Suprapubic skin (tissue), 4 donors: ENCODE measurements at regions not wholly inside any gene's neighbourhood (a gene's known extent, or its start where the extent isn't known, plus 50 kb on each side); places are given as distances from the start of the nearest gene placed in this dataset.
"Not testable (repeated sequence)": the region's sequence is repeated elsewhere in the genome, so short reads cannot be mapped to it uniquely, and the experiment has no call there.

ENCODE experiments used
- DNase-seq, 2 donors: peaks; one replicate each; pipeline ENCODE4 v3.0.0-alpha.2; 2019; ENCODE audit warnings: low spot score in 2 of 2
- H3K27ac ChIP-seq: fragments of 200-600 bp; sonication (generic); one replicate; pipeline ENCODE4 v1.5.1; 2019
- H3K27me3 ChIP-seq: fragments of 200-600 bp; sonication (generic); one replicate; pipeline ENCODE4 v1.5.1; 2019
- H3K36me3 ChIP-seq: fragments of 200-600 bp; sonication (generic); one replicate; pipeline ENCODE4 v1.5.1; 2019
- H3K4me1 ChIP-seq: fragments of 200-600 bp; sonication (generic); one replicate; pipeline ENCODE4 v1.5.1; 2019
- H3K4me3 ChIP-seq: fragments of 200-600 bp; sonication (generic); one replicate; pipeline ENCODE4 v1.5.1; 2019; ENCODE audit warnings: mild to moderate bottlenecking
- H3K9me3 ChIP-seq: fragments of 200-600 bp; sonication (generic); one replicate; pipeline ENCODE4 v1.5.1; 2019
- EP300 ChIP-seq: sonication (generic); formaldehyde crosslinking; IDR thresholded peaks from one replicate; pipeline ENCODE4 v1.6.1; 2017; ENCODE audit warnings: antibody characterized with exemption
- POLR2A ChIP-seq, 2 donors: fragments of 450-650 bp; IDR thresholded peaks; one replicate each; pipeline ENCODE4 v1.6.1; 2017; ENCODE audit warnings: antibody characterized with exemption in 2 of 2, mild to moderate bottlenecking in 2 of 2, moderate library complexity in 2 of 2
- POLR2AphosphoS5 ChIP-seq, 3 donors: sonication (generic); formaldehyde crosslinking; IDR thresholded peaks; one replicate each; pipeline ENCODE4 v1.6.1; 2017; ENCODE audit warnings: antibody characterized with exemption in 3 of 3
- WGBS: methylation state at CpG from one replicate; pipeline ENCODE4 v1.1.5; 2018; 5-methylcytosine and 5-hydroxymethylcytosine counted together
- TF ChIP-seq, protein P1 (sequence below), 2 donors: fragments of 200-600 bp in 1 of 2; fragments of 450-650 bp in 1 of 2; sonication (generic) in 1 of 2; IDR thresholded peaks; one replicate each; pipeline ENCODE4 v1.5.1; 2016 to 2019; ENCODE audit warnings: antibody characterized with exemption in 2 of 2, mild to moderate bottlenecking in 1 of 2, moderate library complexity in 1 of 2

DNA sequence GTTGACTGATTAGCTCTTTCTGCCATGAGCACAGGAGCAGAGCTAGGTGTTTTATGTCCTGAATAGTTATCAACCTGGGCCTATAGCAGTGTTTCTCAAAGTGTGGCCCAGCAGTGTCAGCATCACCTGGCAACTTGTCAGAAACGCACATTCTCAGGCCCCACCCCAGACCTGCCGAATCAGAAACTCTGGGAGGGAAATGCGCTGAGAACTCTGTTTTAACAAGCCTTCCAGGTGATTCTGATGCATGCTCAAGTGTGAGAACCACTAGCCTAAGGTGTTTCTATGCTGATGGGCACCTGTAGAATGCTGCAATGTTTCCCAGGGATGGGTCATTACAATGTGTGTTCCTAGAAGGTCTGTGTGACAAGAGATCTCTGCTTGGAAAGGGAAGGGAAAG is 257.5 kb downstream of the MID1IP1 start:
- Histone ChIP-seq H3K9me3 (no peaks in the 10 kb centered on the region), H3K4me3 (no peak overlapping the region), H3K27me3 (no peaks in the 10 kb centered on the region), H3K27ac (no peak overlapping the region), H3K4me1 (no peaks in the 10 kb centered on the region), H3K36me3 (no peaks in the 10 kb centered on the region)
- TF ChIP-seq POLR2AphosphoS5 (IDR thresholded peaks at IDR 0.05), result no peak
- TF ChIP-seq EP300, result no peak
- TF ChIP-seq POLR2A (IDR thresholded peaks at IDR 0.05), result no peak
- TF ChIP-seq, protein P1, sequence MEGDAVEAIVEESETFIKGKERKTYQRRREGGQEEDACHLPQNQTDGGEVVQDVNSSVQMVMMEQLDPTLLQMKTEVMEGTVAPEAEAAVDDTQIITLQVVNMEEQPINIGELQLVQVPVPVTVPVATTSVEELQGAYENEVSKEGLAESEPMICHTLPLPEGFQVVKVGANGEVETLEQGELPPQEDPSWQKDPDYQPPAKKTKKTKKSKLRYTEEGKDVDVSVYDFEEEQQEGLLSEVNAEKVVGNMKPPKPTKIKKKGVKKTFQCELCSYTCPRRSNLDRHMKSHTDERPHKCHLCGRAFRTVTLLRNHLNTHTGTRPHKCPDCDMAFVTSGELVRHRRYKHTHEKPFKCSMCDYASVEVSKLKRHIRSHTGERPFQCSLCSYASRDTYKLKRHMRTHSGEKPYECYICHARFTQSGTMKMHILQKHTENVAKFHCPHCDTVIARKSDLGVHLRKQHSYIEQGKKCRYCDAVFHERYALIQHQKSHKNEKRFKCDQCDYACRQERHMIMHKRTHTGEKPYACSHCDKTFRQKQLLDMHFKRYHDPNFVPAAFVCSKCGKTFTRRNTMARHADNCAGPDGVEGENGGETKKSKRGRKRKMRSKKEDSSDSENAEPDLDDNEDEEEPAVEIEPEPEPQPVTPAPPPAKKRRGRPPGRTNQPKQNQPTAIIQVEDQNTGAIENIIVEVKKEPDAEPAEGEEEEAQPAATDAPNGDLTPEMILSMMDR (IDR thresholded peaks at IDR 0.05), result no peak
- WGBS, result 83% methylated on average over 3 of the region's 3 CpGs
- no peak for DNase-seq

DNA sequence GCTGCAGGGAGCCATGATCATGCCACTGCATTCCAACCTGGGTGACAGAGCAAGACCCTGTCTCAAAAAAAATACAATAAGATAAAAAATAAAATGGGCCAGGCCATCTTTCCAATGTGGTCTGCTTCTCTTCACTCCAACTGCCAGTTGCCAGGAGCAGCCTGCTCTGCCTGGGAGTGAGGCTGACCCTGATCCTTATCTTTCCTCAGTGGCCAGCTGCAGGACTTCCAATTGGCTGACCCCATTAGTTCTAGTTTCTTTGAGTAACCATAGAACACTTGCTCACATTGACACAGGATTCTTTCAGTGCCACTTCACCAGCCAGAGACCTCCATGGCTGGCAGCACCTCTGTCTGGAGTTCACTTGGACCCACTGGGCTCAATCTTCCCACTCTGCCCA is 258.6 kb downstream of the MID1IP1 start:
- Histone ChIP-seq H3K4me3 (no peak overlapping the region), H3K9me3 (no peaks in the 10 kb centered on the region), H3K27ac (no peak overlapping the region), H3K27me3 (no peaks in the 10 kb centered on the region), H3K4me1 (no peaks in the 10 kb centered on the region), H3K36me3 (no peaks in the 10 kb centered on the region)
- DNase-seq, result no peak
- TF ChIP-seq, protein P1 (IDR thresholded peaks at IDR 0.05), result no peak
- TF ChIP-seq POLR2A (IDR thresholded peaks at IDR 0.05), result no peak
- no peak for TF ChIP-seq EP300
- TF ChIP-seq POLR2AphosphoS5 (IDR thresholded peaks at IDR 0.05), result no peak

DNA sequence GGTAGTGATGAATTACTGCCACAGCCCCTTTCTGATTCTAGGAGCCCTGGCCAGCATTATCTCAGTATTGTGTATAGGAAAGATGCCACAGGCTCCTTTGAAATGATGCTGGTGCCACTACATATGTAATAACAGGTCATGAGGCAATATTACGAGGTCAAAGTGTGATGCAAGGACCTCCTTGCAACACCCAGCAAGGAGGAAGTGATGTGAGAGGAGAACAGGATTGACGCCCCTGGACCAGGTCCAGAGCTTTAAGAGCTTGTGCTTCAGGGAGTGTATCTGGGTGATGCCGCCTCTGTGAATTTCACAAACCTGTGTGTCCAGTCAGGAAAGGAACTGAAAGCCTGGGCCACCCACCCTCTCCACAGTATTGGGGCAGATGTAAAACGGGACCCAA is 261.8 kb downstream of the MID1IP1 start:
- no peak overlapping the region for H3K4me3 ChIP-seq
- WGBS, result 66% methylated on average over 4 of the region's 4 CpGs
- H3K27me3 ChIP-seq, result no peaks in the 10 kb centered on the region
- no peak for TF ChIP-seq POLR2A (IDR thresholded peaks at IDR 0.05)
- peak in 1 of 3 donors; percentile 74 for TF ChIP-seq POLR2AphosphoS5 (IDR thresholded peaks at IDR 0.05)
- peak in 1 of 2 donors; percentile 70 for DNase-seq
- H3K4me1 ChIP-seq, result no peaks in the 10 kb centered on the region
- no peaks in the 10 kb centered on the region for H3K36me3 ChIP-seq
- H3K27ac ChIP-seq, result no peak overlapping the region
- no peaks in the 10 kb centered on the region for H3K9me3 ChIP-seq

DNA sequence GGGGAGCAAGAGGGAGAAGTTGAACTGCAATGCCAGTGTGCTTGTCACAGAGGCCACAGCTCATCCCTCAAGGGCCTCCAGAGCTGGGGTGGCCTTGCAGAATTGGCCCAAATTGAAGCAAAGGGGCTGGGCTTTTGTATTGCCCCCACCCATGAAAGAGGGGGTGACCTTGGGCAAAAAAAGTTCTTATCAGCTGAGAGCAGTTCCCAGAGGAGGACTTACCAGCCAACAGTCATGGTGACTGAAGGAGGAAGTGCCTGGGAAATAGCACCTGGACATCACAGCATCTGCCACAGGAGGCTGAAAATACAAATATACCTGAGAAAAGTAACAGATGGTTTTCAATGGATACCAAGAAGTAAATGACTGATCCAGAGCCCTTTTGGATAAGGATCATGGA is 262.4 kb downstream of the MID1IP1 start:
- TF ChIP-seq, protein P1 (IDR thresholded peaks at IDR 0.05), result no peak
- TF ChIP-seq POLR2AphosphoS5 (IDR thresholded peaks at IDR 0.05), result no peak
- H3K27me3 ChIP-seq, result no peaks in the 10 kb centered on the region
- no peak overlapping the region for H3K27ac ChIP-seq
- H3K4me1 ChIP-seq, result no peaks in the 10 kb centered on the region
- no peak overlapping the region for H3K4me3 ChIP-seq
- no peaks in the 10 kb centered on the region for H3K9me3 ChIP-seq
- H3K36me3 ChIP-seq, result no peaks in the 10 kb centered on the region
- no peak for DNase-seq

DNA sequence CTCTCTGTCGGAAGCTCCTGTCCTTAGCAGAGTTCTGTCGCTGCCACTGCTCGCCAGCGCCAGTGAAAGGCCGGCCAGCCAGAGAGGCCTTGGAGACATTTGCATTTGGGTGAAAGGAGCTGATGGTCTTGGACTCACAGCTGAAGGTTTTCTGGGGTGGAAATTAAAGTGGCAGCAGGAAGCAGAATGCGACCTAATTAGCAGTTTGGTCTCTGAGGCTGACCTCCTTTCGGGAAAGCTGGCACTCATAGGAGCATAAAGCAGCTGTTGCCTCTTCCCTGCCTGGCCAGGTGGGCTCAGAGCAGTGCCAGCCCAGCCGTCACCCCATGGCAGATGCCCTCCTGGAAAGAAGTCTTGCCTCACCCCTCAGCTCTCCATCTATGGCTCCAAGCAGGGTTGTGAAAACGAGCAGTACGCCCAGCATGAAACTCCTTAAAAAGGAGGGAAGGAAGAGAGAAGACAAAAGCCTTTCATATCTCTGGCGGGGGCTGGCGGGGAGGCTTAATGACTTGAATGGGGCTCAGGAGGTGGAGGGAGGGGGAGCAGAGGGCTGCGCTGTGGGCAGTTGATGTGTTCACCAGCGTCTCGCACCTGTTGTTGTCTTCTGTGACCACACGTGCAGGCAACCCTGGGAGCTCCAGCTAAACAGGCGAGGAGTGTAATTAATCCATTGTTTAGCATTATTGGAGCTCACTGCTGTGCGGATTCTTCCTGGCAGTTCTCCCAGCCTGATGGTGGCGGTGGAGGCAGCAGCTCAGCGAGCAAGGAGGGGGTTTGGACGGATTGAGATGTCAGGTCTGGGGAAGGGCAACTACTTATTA is 264.0 kb downstream of the MID1IP1 start:
- no peaks in the 10 kb centered on the region for H3K9me3 ChIP-seq
- TF ChIP-seq, protein P1 (IDR thresholded peaks at IDR 0.05), result no peak
- TF ChIP-seq EP300 (no peak), POLR2AphosphoS5 (IDR thresholded peaks at IDR 0.05) (no peak), POLR2A (IDR thresholded peaks at IDR 0.05) (no peak)
- H3K27ac ChIP-seq, result no peak overlapping the region
- H3K27me3 ChIP-seq, result no peaks in the 10 kb centered on the region
- H3K36me3 ChIP-seq, result no peaks in the 10 kb centered on the region
- no peaks in the 10 kb centered on the region for H3K4me1 ChIP-seq
- DNase-seq, result no peak
- H3K4me3 ChIP-seq, result no peak overlapping the region
- WGBS, result 65% methylated on average over 16 of the region's 21 CpGs

DNA sequence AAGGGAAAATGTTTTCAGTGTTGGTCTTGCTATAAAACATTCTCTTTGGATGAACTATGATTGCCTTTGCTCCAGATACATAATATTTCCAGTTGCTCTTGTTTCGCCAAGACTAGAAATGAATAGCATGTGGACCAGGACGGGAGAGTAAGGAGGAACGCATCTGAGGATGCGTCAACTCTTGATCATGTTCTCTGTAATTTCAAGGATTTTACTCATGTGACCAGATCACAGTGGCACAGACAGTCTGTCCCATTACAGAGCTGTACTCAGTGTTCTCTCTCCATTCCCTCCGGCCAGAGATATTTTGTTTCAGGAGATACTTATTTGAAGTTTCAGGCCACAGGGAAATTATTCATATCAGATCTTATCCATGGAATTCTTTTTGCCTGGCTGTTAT is 266.6 kb downstream of the MID1IP1 start:
- Histone ChIP-seq H3K9me3 (no peaks in the 10 kb centered on the region), H3K27me3 (no peaks in the 10 kb centered on the region), H3K36me3 (no peaks in the 10 kb centered on the region), H3K4me1 (no peaks in the 10 kb centered on the region), H3K4me3 (no peak overlapping the region), H3K27ac (no peak overlapping the region)
- TF ChIP-seq, protein P1 (IDR thresholded peaks at IDR 0.05), result no peak
- TF ChIP-seq EP300 (no peak), POLR2A (IDR thresholded peaks at IDR 0.05) (no peak), POLR2AphosphoS5 (IDR thresholded peaks at IDR 0.05) (no peak)
- no peak for DNase-seq
- 85% methylated on average over 5 of the region's 5 CpGs for WGBS

DNA sequence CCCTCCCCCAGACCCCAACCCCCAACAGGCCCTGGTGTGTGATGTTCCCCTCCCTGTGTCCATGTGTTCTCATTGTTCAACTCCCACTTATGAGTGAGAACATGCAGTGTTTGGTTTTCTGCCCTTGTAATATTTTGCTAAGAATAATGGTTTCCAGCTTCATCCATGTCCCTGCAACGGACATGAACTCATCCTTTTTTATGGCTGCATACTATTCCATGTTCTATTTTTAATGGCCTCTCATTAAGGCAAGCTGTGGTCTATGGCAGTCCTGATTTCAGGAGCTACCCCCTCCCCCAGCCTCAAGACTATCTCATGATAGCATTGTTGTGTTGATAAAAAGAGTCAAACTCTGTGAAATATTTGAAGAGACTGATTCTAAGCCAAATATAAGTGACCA is 267.4 kb downstream of the MID1IP1 start:
- H3K36me3 ChIP-seq, H3K9me3 ChIP-seq, H3K27ac ChIP-seq, DNase-seq, H3K27me3 ChIP-seq, H3K4me3 ChIP-seq, H3K4me1 ChIP-seq: not testable (repeated sequence)
- WGBS, result 81% methylated on average over 1 of the region's 1 CpG
